ENCODE measurements at regions not wholly inside any gene's neighbourhood (a gene's known extent, or its start where the extent isn't known, plus 50 kb on each side); places are given as distances from the start of the nearest gene placed in this dataset.
A peak's percentile ranks its signal among the peaks of the same experiment; 100 is the strongest.
"Not testable (repeated sequence)": the region's sequence is repeated elsewhere in the genome, so short reads cannot be mapped to it uniquely, and the experiment has no call there.

DNA sequence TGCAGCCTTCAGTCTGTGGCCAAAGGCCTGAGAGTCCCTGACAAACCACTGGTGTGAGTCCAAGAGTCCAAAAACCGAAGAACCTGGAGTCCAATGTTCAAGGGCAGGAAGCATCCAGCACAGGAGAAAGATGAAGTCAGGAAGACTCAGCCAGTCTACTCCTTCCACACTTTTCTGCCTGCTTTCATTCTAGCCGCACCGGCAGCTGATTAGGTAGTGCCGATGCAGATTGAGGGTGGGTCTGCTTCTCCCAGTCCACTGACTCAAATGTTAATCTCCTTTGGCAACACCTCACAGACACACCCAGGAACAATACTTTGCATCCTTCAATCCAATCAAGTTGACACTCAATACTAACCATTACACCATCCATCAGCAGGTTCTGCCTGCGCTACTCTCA lies 65.2 kb upstream of the WASF3 start:
- intact Hi-C loops (cut with micrococcal nuclease); H3K36me3 Mint-ChIP-seq (ENCODE audit: low read depth); H3K27ac Mint-ChIP-seq; H3K4me3 Mint-ChIP-seq; H3K9me3 Mint-ChIP-seq; H3K27me3 Mint-ChIP-seq; DNase-seq; H3K4me1 Mint-ChIP-seq: not testable (repeated sequence)

DNA sequence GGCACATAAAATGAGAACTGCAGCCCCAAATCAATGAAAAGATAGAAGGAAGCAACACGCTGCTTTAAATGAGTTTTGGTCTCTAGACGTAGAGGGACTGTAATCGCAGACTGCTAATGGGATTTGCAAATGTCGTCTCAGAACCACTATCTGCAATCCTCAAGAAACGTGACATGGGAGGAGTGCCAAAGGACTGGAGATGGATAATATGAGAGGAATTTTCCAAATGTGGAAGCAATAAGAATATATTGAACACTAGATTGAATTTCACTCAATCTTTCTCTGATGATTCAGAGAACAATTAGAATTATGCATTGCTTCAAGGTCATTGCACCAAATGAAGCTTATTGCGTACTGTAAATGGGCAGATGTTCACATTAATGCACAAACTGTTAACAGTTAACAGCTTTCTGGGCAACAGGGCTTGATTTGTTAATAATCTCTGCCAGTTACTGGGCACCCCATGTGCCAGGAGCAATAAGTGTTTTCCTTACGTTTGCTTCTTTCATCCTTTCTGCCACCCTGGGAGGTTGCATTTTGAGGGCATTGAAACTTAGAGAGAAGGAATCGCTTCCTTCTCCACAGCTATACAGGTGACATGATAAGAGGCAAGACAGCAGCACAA lies 62.8 kb upstream of the WASF3 start:
- intact Hi-C loops (cut with micrococcal nuclease), result no loop called here
- H3K27ac Mint-ChIP-seq, result no peak overlapping the region
- peaks cover 4% of the 10 kb centered on the region for H3K27me3 Mint-ChIP-seq
- peaks cover 1% of the 10 kb centered on the region for H3K4me1 Mint-ChIP-seq
- no peaks in the 10 kb centered on the region for H3K36me3 Mint-ChIP-seq (ENCODE audit: low read depth)
- H3K4me3 Mint-ChIP-seq, result no peak overlapping the region
- no peak for DNase-seq
- H3K9me3 Mint-ChIP-seq, result no peaks in the 10 kb centered on the region

DNA sequence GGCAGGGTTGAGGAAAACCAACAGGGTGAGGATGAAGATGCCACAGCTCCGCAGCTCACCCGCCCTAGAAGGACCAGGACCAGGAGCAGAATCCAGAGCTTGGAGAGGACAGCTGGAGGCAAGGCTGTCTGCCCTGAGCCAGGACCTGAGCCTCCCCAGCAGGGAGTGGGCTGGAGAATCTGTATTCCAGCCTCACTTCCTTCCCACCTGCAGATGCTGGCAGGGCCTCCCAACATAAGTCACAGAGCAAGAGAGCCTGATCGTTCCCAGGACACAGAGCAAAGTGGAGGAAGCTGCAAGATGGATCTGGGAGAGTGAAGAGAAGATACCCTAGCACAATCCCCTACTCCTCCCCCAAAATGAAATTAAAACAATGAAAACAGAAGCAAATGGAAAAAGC lies 61.7 kb upstream of the WASF3 start:
- no peaks in the 10 kb centered on the region for H3K36me3 Mint-ChIP-seq (ENCODE audit: low read depth)
- H3K4me1 Mint-ChIP-seq, result peaks cover 1% of the 10 kb centered on the region
- no peak overlapping the region for H3K27ac Mint-ChIP-seq
- DNase-seq, result no peak
- intact Hi-C loops (cut with micrococcal nuclease), result loop anchor here (1.0 kb wide), 1 partner anchor 311 kb away; no protein-coding TSS in a partner anchor
- no peak overlapping the region for H3K4me3 Mint-ChIP-seq
- H3K27me3 Mint-ChIP-seq, result peaks cover 1% of the 10 kb centered on the region
- no peaks in the 10 kb centered on the region for H3K9me3 Mint-ChIP-seq

DNA sequence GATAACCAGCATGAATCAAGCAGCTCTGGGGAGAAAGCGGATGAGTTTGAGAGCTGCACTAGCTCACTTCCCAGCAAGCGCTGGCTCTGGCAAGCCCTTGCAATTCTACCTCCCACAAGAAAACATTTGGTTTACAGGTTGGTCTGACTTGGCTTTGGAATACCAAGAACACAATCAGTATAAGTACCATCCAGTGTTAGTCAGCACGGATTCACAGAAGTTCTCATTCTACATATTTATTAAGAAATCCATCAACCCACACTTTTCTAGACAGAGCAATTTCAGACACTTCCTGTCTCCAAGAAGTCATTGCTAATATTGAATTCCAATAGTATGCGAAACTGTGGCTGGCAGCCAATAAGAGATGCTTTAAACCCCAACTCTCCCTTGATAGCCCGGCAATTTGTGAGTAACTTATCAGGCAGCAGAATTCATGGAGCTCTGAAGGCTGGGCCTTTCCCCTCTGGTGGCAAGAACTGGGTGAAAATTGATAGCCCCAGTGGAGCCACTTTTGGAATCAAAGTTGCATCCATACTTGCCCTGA lies 59.4 kb upstream of the WASF3 start:
- H3K4me3 Mint-ChIP-seq, result no peak overlapping the region
- no peaks in the 10 kb centered on the region for H3K9me3 Mint-ChIP-seq
- no peaks in the 10 kb centered on the region for H3K36me3 Mint-ChIP-seq (ENCODE audit: low read depth)
- no peak for DNase-seq
- H3K27me3 Mint-ChIP-seq, result peaks cover 1% of the 10 kb centered on the region
- peaks cover 5% of the 10 kb centered on the region for H3K4me1 Mint-ChIP-seq
- H3K27ac Mint-ChIP-seq, result no peak overlapping the region
- intact Hi-C loops (cut with micrococcal nuclease), result no loop called here

DNA sequence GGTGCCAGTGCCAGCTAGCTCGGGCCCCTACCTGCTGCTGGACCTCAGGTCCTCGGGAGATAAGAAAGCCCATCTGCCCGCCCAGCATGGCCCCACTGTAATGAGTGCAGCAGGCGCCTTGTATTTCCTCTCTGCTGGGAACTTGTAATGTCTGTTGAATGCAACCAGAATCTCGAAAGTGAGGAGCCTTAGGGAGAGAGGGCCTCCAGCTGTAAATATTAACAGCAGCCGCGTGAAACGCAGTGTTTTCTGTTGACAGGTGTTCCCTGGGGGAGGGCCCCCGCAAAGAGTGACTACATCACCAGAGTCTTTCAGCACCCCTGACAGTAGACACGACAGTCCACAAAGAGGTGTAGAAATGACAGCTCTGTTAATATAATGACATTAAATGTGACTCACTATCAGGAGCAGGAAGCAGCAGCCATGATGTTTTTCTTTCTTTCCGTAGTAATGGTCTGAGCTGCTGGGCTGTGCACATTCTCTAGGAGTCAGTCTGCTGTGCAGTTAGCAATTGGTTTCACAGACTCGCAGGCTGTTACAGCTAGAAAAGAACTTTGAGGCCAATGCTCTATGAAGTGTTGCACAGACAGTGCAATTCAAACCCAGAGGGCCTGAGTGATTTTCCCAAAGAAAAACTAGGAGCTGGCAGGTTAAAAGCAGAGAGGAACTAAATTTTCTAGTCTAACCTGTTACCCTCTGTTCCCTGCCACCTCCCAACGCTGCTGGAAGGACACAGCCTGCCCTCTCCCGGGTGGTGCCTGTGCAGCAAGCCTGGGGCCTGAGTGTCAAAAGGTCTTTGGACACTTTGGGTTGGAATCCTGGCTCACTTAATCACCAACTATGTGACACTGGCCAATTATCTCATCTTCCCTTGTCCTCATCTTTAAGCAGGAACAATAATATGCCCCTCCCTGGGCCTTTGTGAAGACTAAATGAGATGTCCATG lies 58.6 kb upstream of the WASF3 start:
- Mint-ChIP-seq H3K4me1 (peaks cover 6% of the 10 kb centered on the region), H3K36me3 (ENCODE audit: low read depth) (no peaks in the 10 kb centered on the region), H3K9me3 (no peaks in the 10 kb centered on the region), H3K27me3 (peaks cover 1% of the 10 kb centered on the region), H3K27ac (no peak overlapping the region), H3K4me3 (no peak overlapping the region)
- DNase-seq, result no peak
- intact Hi-C loops (cut with micrococcal nuclease), result no loop called here

DNA sequence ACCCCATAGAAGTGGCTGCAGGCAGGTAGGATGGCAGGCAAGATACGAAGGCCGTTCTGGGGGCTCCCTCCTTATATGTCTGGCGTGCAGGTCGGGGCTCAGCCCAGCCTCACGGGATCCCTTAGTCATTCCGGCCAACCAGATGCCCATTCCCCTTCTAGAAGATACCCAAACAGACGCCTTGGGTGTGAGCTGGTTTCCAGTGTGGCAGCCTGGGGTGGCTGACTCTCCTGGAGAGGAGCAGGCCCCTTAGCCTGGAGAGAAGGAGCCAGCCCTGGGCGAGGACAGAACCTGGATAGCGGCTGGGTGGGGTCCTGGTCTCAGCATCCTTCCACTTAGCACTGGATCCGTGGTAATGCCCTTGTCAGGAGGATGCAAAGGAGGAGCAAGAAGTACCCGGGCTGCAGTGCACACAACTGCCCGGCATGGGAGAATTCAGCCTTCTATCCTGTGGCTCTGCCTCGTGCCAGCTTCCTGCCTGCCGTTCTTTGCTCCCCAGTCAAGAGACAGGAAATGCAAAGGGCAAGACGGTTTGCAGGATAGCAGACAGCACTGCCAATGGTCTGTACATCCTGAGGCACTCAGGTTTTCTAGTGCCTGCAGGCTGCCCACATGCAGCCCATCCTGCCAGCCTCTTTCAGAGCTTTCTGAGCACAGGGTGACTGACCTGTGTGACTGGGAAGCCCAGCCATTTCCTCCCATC lies 56.7 kb upstream of the WASF3 start:
- intact Hi-C loops (cut with micrococcal nuclease), result no loop called here

DNA sequence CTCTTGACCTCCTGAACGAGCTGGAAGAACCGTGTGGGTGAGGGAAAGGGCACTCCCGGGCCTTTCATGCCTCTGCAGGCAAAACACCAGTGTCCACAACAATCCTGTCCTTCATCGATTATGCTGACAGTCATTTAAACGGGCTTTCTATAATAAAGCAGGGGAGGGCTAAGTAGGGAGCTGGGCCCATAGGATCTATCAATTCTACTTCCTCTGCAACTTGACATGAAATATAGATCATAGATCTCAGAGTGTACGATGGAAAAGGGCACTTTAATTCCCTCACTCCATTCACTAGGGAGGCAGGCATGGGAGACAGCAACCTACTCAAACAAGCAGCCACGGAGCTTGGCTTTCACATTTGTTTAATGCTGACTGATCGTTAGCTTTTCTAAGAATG lies 55.8 kb upstream of the WASF3 start:
- intact Hi-C loops (cut with micrococcal nuclease), result no loop called here
- Mint-ChIP-seq H3K36me3 (ENCODE audit: low read depth) (no peaks in the 10 kb centered on the region), H3K27me3 (no peaks in the 10 kb centered on the region), H3K9me3 (no peaks in the 10 kb centered on the region), H3K4me3 (no peak overlapping the region), H3K27ac (no peak overlapping the region), H3K4me1 (peaks cover 6% of the 10 kb centered on the region)
- no peak for DNase-seq

More for the DNA sequence above, 56.7 kb upstream of the WASF3 start:
- no peaks in the 10 kb centered on the region for H3K27me3 Mint-ChIP-seq
- H3K4me3 Mint-ChIP-seq, result no peak overlapping the region
- no peaks in the 10 kb centered on the region for H3K36me3 Mint-ChIP-seq (ENCODE audit: low read depth)
- no peaks in the 10 kb centered on the region for H3K9me3 Mint-ChIP-seq
- DNase-seq, result no peak
- peaks cover 6% of the 10 kb centered on the region for H3K4me1 Mint-ChIP-seq
- H3K27ac Mint-ChIP-seq, result no peak overlapping the region

DNA sequence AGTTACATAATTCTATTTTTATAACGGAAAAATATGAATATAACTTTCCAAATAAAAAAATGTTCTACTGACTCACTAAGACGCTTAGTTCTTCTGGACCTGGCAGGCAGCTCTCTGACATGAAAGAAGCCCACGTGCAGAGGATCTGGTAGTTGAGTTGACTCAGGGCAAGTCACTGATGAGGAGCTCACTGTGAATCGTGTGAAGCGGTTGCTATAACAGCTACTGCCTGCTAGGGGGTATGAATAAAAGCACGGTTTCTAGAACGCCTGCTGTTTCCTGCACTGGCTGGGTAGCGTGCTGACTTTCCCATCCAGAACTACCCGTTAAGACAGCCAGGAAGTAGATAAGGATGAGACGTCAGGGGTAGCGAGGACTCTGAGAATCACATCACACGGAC lies 54.7 kb upstream of the WASF3 start:
- Mint-ChIP-seq H3K36me3 (ENCODE audit: low read depth) (no peaks in the 10 kb centered on the region), H3K4me3 (no peak overlapping the region), H3K27me3 (no peaks in the 10 kb centered on the region), H3K9me3 (peaks cover 3% of the 10 kb centered on the region), H3K27ac (peak overlapping the region; percentile 20), H3K4me1 (peaks cover 5% of the 10 kb centered on the region)
- intact Hi-C loops (cut with micrococcal nuclease), result no loop called here
- DNase-seq, result peak; percentile 62

DNA sequence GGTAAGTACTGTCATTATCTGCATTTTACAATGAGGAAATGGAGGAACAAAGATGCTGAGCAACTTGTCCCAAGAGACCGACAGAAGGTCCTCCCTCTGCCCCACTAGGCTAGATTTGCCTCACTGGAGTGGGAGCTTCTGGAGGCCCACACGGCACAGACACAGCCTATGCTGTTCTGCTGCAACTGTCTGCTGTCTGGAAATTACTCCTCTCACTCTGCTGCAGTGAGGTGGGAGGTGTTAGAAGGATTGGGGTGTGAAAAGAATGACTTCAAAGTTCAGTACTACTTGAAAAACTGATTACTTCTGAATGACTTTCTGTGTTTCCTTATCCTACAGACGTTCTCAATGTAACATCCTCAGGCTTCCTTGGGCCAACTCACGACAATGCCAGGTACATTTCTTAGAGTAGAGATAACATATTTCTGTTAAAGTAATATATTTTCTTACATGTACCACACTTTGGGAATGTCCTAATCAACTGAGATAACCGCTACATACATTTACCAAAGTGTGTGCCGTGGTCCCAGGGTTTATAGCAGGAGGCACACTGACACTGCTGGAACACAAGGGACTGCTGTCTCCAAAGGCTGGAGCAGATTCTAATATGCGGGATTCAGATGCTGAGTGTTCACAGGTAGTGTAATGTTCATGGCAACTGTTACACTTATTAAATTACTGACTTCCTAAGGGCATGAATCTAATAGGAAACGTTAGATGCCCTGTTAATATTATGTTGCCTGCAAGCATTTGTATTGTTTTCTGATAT lies 53.5 kb upstream of the WASF3 start:
- Mint-ChIP-seq H3K4me1 (peaks cover 5% of the 10 kb centered on the region), H3K36me3 (ENCODE audit: low read depth) (no peaks in the 10 kb centered on the region), H3K27me3 (no peaks in the 10 kb centered on the region), H3K27ac (no peak overlapping the region), H3K4me3 (no peak overlapping the region), H3K9me3 (peaks cover 6% of the 10 kb centered on the region)
- no peak for DNase-seq
- intact Hi-C loops (cut with micrococcal nuclease), result no loop called here
